Mammary epithelial cell (primary cell): ENCODE measurements at regions not wholly inside any gene's neighbourhood (a gene's known extent, or its start where the extent isn't known, plus 50 kb on each side); places are given as distances from the start of the nearest gene placed in this dataset.

Source experiments
- EZH2 ChIP-seq: IDR thresholded peaks from 2 replicates; pipeline ENCODE4 v1.6.1; 2012; ENCODE audit warnings: low read length, inconsistent platforms, borderline replicate concordance
- TF ChIP-seq, protein P1 (sequence below), 2 donors: IDR thresholded peaks in 1 of 2; conservative IDR thresholded peaks in 1 of 2; 2 replicates each; pipeline ENCODE4 v1.5.1; 2011 to 2012; ENCODE audit warnings: inconsistent platforms in 2 of 2, low read length in 2 of 2, mild to moderate bottlenecking in 2 of 2, control low read depth in 1 of 2, low read depth in 1 of 2; ENCODE audit not compliant: insufficient read depth in 1 of 2; ENCODE audit errors: extremely low read depth in 1 of 2

DNA sequence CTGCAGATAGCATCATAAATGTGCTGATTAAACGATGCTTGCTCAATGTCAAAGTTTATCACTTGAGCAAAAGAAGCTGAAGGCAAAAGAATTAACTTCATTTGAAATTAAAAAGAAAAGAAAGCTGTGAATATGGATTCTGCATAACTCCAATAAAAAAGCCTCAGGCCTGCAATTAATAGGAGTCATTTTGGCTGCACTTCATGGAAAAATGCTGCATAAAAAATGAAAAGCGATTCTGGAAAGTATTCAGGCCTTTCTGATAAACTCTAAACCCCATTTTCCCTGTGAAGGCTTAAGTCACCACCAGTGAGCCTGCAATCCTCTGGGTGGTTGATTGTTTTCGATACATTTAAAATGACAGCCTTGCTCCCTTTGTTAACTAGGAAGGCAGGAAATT is 1793.4 kb downstream of the SUCLG1 start:
- TF ChIP-seq, protein P1, sequence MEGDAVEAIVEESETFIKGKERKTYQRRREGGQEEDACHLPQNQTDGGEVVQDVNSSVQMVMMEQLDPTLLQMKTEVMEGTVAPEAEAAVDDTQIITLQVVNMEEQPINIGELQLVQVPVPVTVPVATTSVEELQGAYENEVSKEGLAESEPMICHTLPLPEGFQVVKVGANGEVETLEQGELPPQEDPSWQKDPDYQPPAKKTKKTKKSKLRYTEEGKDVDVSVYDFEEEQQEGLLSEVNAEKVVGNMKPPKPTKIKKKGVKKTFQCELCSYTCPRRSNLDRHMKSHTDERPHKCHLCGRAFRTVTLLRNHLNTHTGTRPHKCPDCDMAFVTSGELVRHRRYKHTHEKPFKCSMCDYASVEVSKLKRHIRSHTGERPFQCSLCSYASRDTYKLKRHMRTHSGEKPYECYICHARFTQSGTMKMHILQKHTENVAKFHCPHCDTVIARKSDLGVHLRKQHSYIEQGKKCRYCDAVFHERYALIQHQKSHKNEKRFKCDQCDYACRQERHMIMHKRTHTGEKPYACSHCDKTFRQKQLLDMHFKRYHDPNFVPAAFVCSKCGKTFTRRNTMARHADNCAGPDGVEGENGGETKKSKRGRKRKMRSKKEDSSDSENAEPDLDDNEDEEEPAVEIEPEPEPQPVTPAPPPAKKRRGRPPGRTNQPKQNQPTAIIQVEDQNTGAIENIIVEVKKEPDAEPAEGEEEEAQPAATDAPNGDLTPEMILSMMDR (conservative IDR thresholded peaks at IDR 0.05 in 1 of 2, IDR thresholded peaks at IDR 0.05 in 1 of 2; ENCODE audit: extremely low read depth in 1 of 2, insufficient read depth in 1 of 2, low read depth in 1 of 2, low read length in 2 of 2), result no peak
- no peak for TF ChIP-seq EZH2
